ENCODE measurements at regions not wholly inside any gene's neighbourhood (a gene's known extent, or its start where the extent isn't known, plus 50 kb on each side); places are given as distances from the start of the nearest gene placed in this dataset.

- TF ChIP-seq, protein P1, sequence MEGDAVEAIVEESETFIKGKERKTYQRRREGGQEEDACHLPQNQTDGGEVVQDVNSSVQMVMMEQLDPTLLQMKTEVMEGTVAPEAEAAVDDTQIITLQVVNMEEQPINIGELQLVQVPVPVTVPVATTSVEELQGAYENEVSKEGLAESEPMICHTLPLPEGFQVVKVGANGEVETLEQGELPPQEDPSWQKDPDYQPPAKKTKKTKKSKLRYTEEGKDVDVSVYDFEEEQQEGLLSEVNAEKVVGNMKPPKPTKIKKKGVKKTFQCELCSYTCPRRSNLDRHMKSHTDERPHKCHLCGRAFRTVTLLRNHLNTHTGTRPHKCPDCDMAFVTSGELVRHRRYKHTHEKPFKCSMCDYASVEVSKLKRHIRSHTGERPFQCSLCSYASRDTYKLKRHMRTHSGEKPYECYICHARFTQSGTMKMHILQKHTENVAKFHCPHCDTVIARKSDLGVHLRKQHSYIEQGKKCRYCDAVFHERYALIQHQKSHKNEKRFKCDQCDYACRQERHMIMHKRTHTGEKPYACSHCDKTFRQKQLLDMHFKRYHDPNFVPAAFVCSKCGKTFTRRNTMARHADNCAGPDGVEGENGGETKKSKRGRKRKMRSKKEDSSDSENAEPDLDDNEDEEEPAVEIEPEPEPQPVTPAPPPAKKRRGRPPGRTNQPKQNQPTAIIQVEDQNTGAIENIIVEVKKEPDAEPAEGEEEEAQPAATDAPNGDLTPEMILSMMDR (conservative IDR thresholded peaks at IDR 0.05 in 1 of 2, IDR thresholded peaks at IDR 0.05 in 1 of 2; ENCODE audit: extremely low read depth in 1 of 2, insufficient read depth in 1 of 2, low read depth in 1 of 2, low read length in 2 of 2) = no peak
- TF ChIP-seq EZH2 (IDR thresholded peaks at IDR 0.05; ENCODE audit: borderline replicate concordance, low read length) = no peak
These were observed 138.0 kb upstream of the IRS2 start for GRCh38 chr13:109924376-109924775.
